NB4 (cell line): ENCODE measurements at regions not wholly inside any gene's neighbourhood (a gene's known extent, or its start where the extent isn't known, plus 50 kb on each side); places are given as distances from the start of the nearest gene placed in this dataset.

Experiments
- DNase-seq: peaks from one replicate; pipeline ENCODE4 v3.0.0; 2010; ENCODE audit warnings: low read depth
- H3K4me3 ChIP-seq: one replicate; pipeline ENCODE4 v1.5.1; 2011; ENCODE audit warnings: mild to moderate bottlenecking, low read depth, low read length, moderate library complexity
- CTCF ChIP-seq: IDR thresholded peaks from one replicate; pipeline ENCODE4 v1.5.1; 2012; ENCODE audit warnings: low read depth, low read length
- MAX ChIP-seq: IDR thresholded peaks from 2 replicates; pipeline ENCODE4 v1.6.1; 2011; ENCODE audit warnings: low read depth, low read length
- MYC ChIP-seq: IDR thresholded peaks from 2 replicates; pipeline ENCODE4 v1.6.1; 2011; ENCODE audit warnings: low read depth, low read length
- POLR2A ChIP-seq: IDR thresholded peaks from 2 replicates; pipeline ENCODE4 v1.6.1; 2011; ENCODE audit warnings: mild to moderate bottlenecking; ENCODE audit not compliant: insufficient read length; ENCODE audit errors: extremely low read depth

DNA sequence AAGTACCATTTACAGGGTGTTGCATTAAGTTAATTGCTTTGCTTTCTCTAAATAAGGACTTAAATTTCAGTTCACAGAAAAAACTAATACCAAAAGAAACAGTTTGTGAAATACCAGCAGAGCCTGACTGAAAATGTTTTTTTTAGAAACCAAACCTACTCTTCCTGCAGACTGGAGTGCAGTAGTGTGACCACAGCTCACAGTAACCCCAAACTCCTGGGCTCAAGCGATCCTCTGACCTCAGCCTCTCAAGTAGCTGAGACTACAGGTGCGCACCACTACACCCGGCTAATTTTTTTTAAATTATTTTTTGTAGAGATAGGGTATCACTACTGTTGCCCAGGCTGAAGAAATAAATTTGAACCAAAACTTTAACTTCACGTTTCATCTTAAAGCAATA, 103.5 kb upstream of the PLEKHA5 start:
- TF ChIP-seq POLR2A: no peak
- TF ChIP-seq CTCF: no peak
- no peak for TF ChIP-seq MYC
- TF ChIP-seq MAX: no peak
- DNase-seq: no peak
- no peak overlapping the region for H3K4me3 ChIP-seq

- H3K4me3 ChIP-seq: no peak overlapping the region
- no peak for TF ChIP-seq MYC
- no peak for DNase-seq
Measured at GRCh38 chr12:19026614-19027488, 102.7 kb upstream of the PLEKHA5 start.

- TF ChIP-seq MAX (no peak), POLR2A (no peak), CTCF (no peak), MYC (no peak)
- no peak overlapping the region for H3K4me3 ChIP-seq
- no peak for DNase-seq
Measured at GRCh38 chr12:19030180-19030579, 99.4 kb upstream of the PLEKHA5 start.

DNA sequence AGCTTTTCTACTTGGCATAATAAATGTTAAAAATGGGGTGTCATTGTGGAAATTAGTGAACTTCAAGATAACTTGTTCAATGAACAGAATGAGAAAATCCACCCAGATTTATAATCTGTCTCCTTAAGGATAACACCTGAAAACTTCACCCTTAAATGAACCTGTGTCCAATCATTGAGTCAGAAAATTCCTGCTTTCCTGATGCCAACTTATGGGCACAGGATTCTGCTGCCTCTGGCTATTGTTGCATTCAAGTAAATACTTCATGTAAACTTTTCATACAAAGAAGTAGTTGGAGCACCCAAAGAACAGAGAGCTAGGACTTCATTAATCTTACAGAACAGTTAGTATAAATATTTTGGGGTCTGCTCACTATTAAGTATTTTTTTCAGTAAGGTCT, 98.9 kb upstream of the PLEKHA5 start:
- DNase-seq: no peak
- no peak for TF ChIP-seq MYC
- no peak overlapping the region for H3K4me3 ChIP-seq

- TF ChIP-seq MYC: no peak
- no peak for TF ChIP-seq CTCF
- TF ChIP-seq MAX: no peak
- TF ChIP-seq POLR2A: no peak
- no peak overlapping the region for H3K4me3 ChIP-seq
- no peak for DNase-seq
Measured at GRCh38 chr12:19031032-19031431, 98.5 kb upstream of the PLEKHA5 start.

GRCh38 chr12:19032826-19033225, 96.7 kb upstream of the PLEKHA5 start:
- no peak for DNase-seq
- TF ChIP-seq MYC (no peak), POLR2A (no peak), CTCF (no peak), MAX (no peak)
- H3K4me3 ChIP-seq: no peak overlapping the region

GRCh38 chr12:19033244-19033643, 96.3 kb upstream of the PLEKHA5 start:
- DNase-seq: no peak
- no peak overlapping the region for H3K4me3 ChIP-seq
- TF ChIP-seq CTCF (no peak), MYC (no peak), MAX (no peak)
